Heart left ventricle (tissue), 16 donors: ENCODE measurements at regions not wholly inside any gene's neighbourhood (a gene's known extent, or its start where the extent isn't known, plus 50 kb on each side); places are given as distances from the start of the nearest gene placed in this dataset.

Experiments used
- ATAC-seq, 4 donors: fragments of 200-7000 bp; cut with Tn5 transposase; one replicate each; pipeline ENCODE4 v1.9.1; 2020 to 2022; ENCODE audit warnings: moderate library complexity in 4 of 4, mild to moderate bottlenecking in 3 of 4, moderate number of reproducible peaks in 1 of 4
- DNase-seq, 5 donors: peaks; one replicate each; pipeline ENCODE4 v3.0.0-alpha.2; 2020
- H3K27ac ChIP-seq, 12 donors: fragments of 200-600 bp; sonication (generic) in 4 of 12; one replicate each; pipeline versions ENCODE4 v1.5.0 to v1.8.0; 2016 to 2022; ENCODE audit warnings: mild to moderate bottlenecking in 2 of 12
- H3K27me3 ChIP-seq, 9 donors: fragments of 200-600 bp; sonication (generic) in 2 of 9; one replicate each; pipeline versions ENCODE4 v1.5.1 to v1.8.0; 2016 to 2022; ENCODE audit warnings: mild to moderate bottlenecking in 3 of 9
- H3K36me3 ChIP-seq, 9 donors: fragments of 200-600 bp; sonication (generic) in 2 of 9; one replicate each; pipeline versions ENCODE4 v1.5.0 to v1.8.0; 2018 to 2022; ENCODE audit warnings: mild to moderate bottlenecking in 2 of 9
- H3K4me1 ChIP-seq, 12 donors: fragments of 200-600 bp; sonication (generic) in 4 of 12; one replicate each; pipeline versions ENCODE4 v1.5.0 to v1.8.0; 2016 to 2022; ENCODE audit warnings: mild to moderate bottlenecking in 3 of 12
- H3K4me3 ChIP-seq, 12 donors: fragments of 200-600 bp; sonication (generic) in 4 of 12; one replicate each; pipeline versions ENCODE4 v1.5.0 to v1.8.0; 2017 to 2022; ENCODE audit warnings: mild to moderate bottlenecking in 9 of 12, moderate library complexity in 4 of 12
- H3K9me3 ChIP-seq, 12 donors: fragments of 200-600 bp; sonication (generic) in 4 of 12; one replicate each; pipeline versions ENCODE4 v1.5.0 to v1.8.0; 2016 to 2022; ENCODE audit warnings: mild to moderate bottlenecking in 1 of 12
- CTCF ChIP-seq, 12 donors: fragments of 200-600 bp; sonication (generic) in 4 of 12; IDR thresholded peaks; one replicate each; pipeline versions ENCODE4 v1.5.0 to v1.8.0; 2018 to 2022; ENCODE audit warnings: antibody characterized with exemption in 12 of 12, mild to moderate bottlenecking in 5 of 12
- POLR2A ChIP-seq, 2 donors: fragments of 450-650 bp; IDR thresholded peaks; one replicate each; pipeline ENCODE4 v1.6.1; 2017; ENCODE audit warnings: antibody characterized with exemption in 2 of 2, mild to moderate bottlenecking in 2 of 2, moderate library complexity in 2 of 2
- WGBS, 4 donors: extraction: QIAGEN DNeasy Blood & Tissue Kit in 2 of 4; methylation state at CpG; one replicate each; pipeline versions ENCODE4 v1.1.5 to v1.1.7; 2013 to 2018; 5-methylcytosine and 5-hydroxymethylcytosine counted together
- intact Hi-C, 10 donors: fragments of 100-400 bp; cut with DNase I; formaldehyde crosslinking; loops; one replicate each; pipeline versions ENCODE4 v1.11.1 to v1.14.2; 2022
- donor health status: ischemic (EF 13 %, LVEDD 7.1; RV severe dilation, severe dysfunction).
- donor health status: healthy with polysubstance abuse.
- donor health status: DM: no; HTN: yes; CAD: no.
- donor health status: DM: no; HTN: no; CAD: no.
- donor health status: ischemic (EF 25% LVEDD 6.9; RV normal size, moderate dysfunction).
- donor health status: ischemic (EF 25% LVEDD 5.7; RV mildly dilated, moderate dysfunction).
- donor health status: healthy.
- donor health status: DM: yes; HTN: yes; CAD: no.
- donor health status: ischemic (EF 35%, LVEDD 5.7; RV mildly dilated, moderate dysfunction).
- donor health status: nonischemic (EF 11% LVEDD 7.7; RV severe dilation, severe dysfunction).
- donor health status: DM: yes; HTN: yes; CAD: no.
- donor health status: PGD.
- donor health status: ischemic (EF 29% LVEDD 5.4; RV normal size, mild dysfunction).
- donor health status: nonischemic (EF 23%, LVEDD 6.1; RV moderate dilation, normal function).

GRCh38 chr11:116336540-116336939 lies 436.2 kb downstream of the BUD13 start:
- H3K9me3 ChIP-seq: peaks cover 0 to 18% (median 0%) of the 10 kb centered on the region in 12 donors
- H3K4me3 ChIP-seq: no peak overlapping the region
- peaks cover 0 to 18% (median 0%) of the 10 kb centered on the region in 9 donors for H3K27me3 ChIP-seq
- H3K36me3 ChIP-seq: no peaks in the 10 kb centered on the region
- no peak overlapping the region for H3K27ac ChIP-seq
- TF ChIP-seq POLR2A (IDR thresholded peaks at IDR 0.05) (no peak), CTCF (IDR thresholded peaks at IDR 0.05) (no peak)
- 80 to 88% (median 86%) methylated on average over 1 of the region's 1 CpG for WGBS, 4 donors
- ATAC-seq (no peak), DNase-seq (no peak)
- intact Hi-C loops: no loop called here
- no peaks in the 10 kb centered on the region for H3K4me1 ChIP-seq

DNA sequence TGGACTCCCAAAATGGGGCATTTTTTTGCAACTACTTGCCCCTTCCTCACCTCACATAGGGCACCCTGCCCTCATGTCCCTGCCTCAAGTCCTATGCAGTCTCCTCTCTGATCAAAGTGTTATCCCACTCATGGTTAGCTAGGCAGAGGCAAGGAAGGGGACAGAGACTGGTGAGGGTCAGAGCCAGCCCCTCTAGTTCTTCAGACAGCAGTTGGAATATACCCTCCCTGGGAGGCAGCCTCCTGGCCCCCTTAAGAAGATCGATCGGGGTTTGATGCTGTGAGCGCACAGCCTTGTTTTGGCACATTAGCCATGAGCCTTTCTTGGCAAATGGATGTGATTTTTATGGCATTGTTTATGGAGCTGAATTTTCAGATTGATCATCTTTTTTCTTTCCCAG lies 436.9 kb downstream of the BUD13 start:
- H3K4me1 ChIP-seq: no peaks in the 10 kb centered on the region
- peaks cover 0 to 18% (median 0%) of the 10 kb centered on the region in 9 donors for H3K27me3 ChIP-seq
- no peak overlapping the region for H3K4me3 ChIP-seq
- no peak for DNase-seq
- peaks cover 0 to 18% (median 0%) of the 10 kb centered on the region in 12 donors for H3K9me3 ChIP-seq
- intact Hi-C loops: no loop called here
- TF ChIP-seq POLR2A (IDR thresholded peaks at IDR 0.05) (no peak), CTCF (IDR thresholded peaks at IDR 0.05) (no peak)
- no peak for ATAC-seq
- H3K27ac ChIP-seq: no peak overlapping the region
- WGBS, 4 donors: 87 to 94% (median 91%) methylated on average over 3 of the region's 3 CpGs
- H3K36me3 ChIP-seq: no peaks in the 10 kb centered on the region

- Histone ChIP-seq H3K4me1 (no peaks in the 10 kb centered on the region), H3K27ac (no peak overlapping the region), H3K9me3 (peaks cover 0 to 18% (median 0%) of the 10 kb centered on the region in 12 donors), H3K36me3 (no peaks in the 10 kb centered on the region), H3K4me3 (no peak overlapping the region), H3K27me3 (peaks cover 0 to 18% (median 0%) of the 10 kb centered on the region in 9 donors)
- no peak for TF ChIP-seq POLR2A (IDR thresholded peaks at IDR 0.05)
- no peak for TF ChIP-seq CTCF (IDR thresholded peaks at IDR 0.05)
- WGBS, 4 donors: 58 to 85% (median 71%) methylated on average over 1 of the region's 1 CpG; no CpG with 5 or more reads in 1 of the 4 donors
- intact Hi-C loops: no loop called here
- ATAC-seq (no peak), DNase-seq (no peak)
These were observed 437.7 kb downstream of the BUD13 start for GRCh38 chr11:116335078-116335477.

DNA sequence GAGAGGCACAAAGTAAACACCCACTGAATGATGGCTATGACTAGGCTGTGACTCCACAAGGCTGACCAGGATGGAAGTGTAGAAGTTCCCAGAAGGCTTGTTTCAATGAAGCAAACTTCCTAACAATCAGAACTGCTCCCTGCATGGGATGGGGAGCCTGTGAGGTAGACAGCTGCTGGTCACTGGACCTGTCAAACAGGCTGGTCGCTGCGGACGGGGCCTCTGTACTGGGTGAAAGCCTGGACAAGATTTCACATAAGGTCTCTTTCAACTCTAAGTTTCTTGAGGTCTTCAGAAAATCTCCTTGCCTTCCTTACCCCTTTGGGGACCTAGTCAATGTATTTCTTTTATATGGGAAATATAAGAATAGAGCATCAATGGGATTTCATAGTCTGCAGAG lies 438.2 kb downstream of the BUD13 start:
- intact Hi-C loops: no loop called here
- ATAC-seq (no peak), DNase-seq (no peak)
- Histone ChIP-seq H3K4me1 (no peaks in the 10 kb centered on the region), H3K27ac (no peak overlapping the region), H3K9me3 (peaks cover 0 to 18% (median 0%) of the 10 kb centered on the region in 12 donors), H3K36me3 (no peaks in the 10 kb centered on the region), H3K27me3 (peaks cover 0 to 18% (median 0%) of the 10 kb centered on the region in 9 donors), H3K4me3 (no peak overlapping the region)
- WGBS, 4 donors: 76 to 88% (median 87%) methylated on average over 3 of the region's 3 CpGs
- TF ChIP-seq CTCF (IDR thresholded peaks at IDR 0.05): no peak
- TF ChIP-seq POLR2A (IDR thresholded peaks at IDR 0.05): no peak
